ENCODE measurements at regions not wholly inside any gene's neighbourhood (a gene's known extent, or its start where the extent isn't known, plus 50 kb on each side); places are given as distances from the start of the nearest gene placed in this dataset.
"Not testable (repeated sequence)": the region's sequence is repeated elsewhere in the genome, so short reads cannot be mapped to it uniquely, and the experiment has no call there.

DNA sequence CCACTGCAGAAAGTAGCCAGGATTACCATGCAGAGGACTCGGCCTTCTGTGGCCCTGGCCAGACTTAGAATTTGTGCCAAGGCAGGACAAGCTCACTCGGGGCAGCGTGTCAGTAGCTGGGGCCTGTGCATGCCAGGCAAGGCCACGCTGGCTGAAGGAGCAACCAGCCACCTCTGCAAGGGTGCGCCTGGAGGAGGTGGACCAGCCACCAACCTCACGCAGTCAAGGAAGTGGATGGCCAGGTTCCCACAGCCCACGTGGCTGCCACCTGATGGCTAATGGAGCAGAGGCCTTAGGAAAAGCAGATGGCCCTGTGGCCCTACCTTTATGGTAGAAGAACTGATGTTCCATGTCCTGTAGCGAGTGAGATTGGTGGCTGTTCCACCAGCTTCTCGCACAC, 107.9 kb downstream of the CCDC74A start:
- no peak overlapping the region for H3K4me3 ChIP-seq
- DNase-seq (peak in 1 of 3 donors; percentile 34), ATAC-seq (no peak)
- TF ChIP-seq, protein P1, sequence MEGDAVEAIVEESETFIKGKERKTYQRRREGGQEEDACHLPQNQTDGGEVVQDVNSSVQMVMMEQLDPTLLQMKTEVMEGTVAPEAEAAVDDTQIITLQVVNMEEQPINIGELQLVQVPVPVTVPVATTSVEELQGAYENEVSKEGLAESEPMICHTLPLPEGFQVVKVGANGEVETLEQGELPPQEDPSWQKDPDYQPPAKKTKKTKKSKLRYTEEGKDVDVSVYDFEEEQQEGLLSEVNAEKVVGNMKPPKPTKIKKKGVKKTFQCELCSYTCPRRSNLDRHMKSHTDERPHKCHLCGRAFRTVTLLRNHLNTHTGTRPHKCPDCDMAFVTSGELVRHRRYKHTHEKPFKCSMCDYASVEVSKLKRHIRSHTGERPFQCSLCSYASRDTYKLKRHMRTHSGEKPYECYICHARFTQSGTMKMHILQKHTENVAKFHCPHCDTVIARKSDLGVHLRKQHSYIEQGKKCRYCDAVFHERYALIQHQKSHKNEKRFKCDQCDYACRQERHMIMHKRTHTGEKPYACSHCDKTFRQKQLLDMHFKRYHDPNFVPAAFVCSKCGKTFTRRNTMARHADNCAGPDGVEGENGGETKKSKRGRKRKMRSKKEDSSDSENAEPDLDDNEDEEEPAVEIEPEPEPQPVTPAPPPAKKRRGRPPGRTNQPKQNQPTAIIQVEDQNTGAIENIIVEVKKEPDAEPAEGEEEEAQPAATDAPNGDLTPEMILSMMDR (IDR thresholded peaks at IDR 0.05): no peak
- H3K9me3 ChIP-seq: no peaks in the 10 kb centered on the region
- H3K36me3 ChIP-seq (ENCODE audit: low read depth): no peaks in the 10 kb centered on the region
- intact Hi-C loops (cut with DNase I, micrococcal nuclease): no loop called here
- no peaks in the 10 kb centered on the region for H3K4me1 ChIP-seq (ENCODE audit: low read depth)

DNA sequence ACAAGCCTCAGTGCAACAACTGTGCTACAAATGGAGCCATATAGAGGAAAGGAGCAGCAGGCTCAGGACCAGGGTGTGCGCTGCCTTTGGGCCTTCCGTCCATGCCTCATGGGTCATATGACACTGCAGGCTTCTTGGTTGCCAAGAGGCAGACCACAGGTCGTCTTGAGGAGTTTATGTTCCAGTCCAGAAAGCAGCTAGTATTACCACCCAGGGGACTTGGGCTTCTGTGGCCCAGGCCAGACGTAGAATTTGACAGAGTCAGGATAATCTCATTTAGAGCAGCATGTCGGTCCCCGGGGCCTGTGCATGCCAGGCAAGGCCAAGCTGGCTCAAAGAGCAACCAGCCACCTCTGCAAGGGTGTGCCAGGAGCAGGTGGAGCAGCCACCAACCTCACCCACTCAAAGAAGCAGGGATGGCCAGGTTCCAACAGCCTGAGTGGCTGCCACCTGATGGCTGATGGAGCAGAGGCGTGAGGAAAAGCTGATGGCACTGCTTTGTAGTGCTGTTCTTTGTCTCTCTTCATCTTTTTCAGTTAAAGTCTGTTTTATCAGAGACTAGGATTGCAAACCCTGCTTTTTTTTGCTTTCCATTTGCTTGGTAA, 109.1 kb downstream of the CCDC74A start:
- H3K36me3 ChIP-seq (ENCODE audit: low read depth); H3K9me3 ChIP-seq; ATAC-seq; H3K4me1 ChIP-seq (ENCODE audit: low read depth); DNase-seq; intact Hi-C loops (cut with DNase I, micrococcal nuclease); H3K4me3 ChIP-seq: not testable (repeated sequence)

DNA sequence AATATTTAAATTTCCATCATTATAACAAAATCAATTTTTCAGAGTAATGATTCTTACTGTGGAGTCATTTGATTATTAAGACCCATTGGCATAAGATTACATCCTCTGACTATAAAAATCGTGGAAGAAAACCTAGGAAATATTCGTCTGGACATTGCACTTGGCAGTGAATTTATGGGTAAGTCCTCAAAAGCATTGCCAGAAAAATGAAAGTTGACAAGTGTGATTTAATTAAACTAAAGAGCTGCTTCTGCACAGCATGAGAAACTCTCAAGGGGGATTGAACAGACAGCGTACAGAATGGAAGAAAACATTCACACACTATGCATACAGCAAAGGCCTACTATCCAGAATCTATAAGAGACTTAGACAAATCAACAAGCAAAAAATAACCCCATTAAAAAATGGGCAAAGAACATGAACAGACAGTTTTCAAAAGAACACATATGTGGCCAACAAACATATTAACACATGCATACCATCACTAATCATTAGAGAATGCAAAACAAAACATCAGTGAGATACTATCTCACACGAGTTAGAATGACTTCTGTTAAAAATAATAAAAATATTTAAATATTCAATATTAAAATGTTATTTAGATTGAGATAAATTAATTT, 111.4 kb downstream of the CCDC74A start:
- ATAC-seq; H3K4me3 ChIP-seq; intact Hi-C loops (cut with DNase I, micrococcal nuclease); H3K36me3 ChIP-seq (ENCODE audit: low read depth); H3K4me1 ChIP-seq (ENCODE audit: low read depth); DNase-seq; H3K9me3 ChIP-seq: not testable (repeated sequence)

DNA sequence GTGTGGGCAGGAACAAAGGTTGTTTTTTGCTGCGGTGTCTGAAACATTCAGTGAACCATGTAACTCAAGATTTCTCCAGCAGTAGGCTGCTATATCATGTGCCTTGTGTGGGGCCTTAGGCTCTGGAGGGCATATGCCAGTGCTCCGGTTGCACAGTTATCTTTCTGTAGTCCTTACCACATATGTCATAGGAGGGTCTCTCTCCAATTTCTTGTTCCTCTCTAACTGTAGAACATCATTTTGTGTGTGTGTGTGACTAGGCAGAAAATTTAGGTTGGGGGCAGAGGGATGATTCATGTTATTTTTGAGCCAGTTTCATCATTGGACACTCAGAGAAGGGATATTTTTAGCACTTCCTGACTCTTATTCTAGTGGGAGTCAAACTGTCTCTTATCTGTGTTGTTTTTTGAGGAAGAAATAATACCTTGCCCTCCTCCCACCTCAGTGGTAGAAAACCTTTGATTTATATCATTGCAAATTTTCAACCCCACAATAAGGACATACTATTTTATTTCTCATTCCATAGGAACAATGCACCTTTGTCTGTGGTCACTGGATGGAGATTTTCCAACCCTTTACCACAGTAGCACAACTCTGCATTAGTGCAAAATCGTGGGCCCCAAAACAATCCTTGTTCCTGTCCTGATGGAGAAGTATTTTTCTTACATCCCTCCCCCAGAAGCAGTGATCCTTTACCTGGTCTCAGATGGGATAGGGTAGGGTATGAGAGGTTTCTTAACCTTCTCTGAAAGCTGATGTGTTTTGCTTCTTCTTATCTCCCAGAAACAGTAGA, 113.9 kb downstream of the CCDC74A start:
- ATAC-seq: no peak
- intact Hi-C loops (cut with DNase I, micrococcal nuclease): no loop called here
- no peak overlapping the region for H3K4me3 ChIP-seq
- H3K9me3 ChIP-seq: no peaks in the 10 kb centered on the region
- TF ChIP-seq, protein P1 (IDR thresholded peaks at IDR 0.05): no peak
- no peaks in the 10 kb centered on the region for H3K36me3 ChIP-seq (ENCODE audit: low read depth)
- DNase-seq: no peak
- H3K4me1 ChIP-seq (ENCODE audit: low read depth): no peaks in the 10 kb centered on the region

DNA sequence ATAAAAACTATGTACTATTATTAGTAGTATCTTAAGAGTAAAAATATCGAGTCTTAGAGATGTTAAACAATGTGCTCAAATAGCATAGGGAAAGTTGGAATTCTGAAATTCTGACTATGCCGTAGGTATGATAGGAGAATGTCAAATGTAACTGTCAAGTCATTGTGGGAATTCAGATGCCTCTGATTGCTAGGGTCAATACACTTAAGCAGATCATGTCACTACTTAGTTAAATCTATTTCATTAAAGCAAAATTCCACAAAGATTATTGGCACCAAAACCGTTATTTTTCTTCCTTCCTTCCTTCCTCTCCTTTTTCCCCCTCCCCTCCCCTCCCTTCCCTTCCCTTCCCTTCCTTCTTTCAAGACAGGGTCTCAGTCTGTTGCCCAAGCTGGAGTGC, 115.5 kb downstream of the CCDC74A start:
- DNase-seq; intact Hi-C loops (cut with DNase I, micrococcal nuclease): not testable (repeated sequence)

DNA sequence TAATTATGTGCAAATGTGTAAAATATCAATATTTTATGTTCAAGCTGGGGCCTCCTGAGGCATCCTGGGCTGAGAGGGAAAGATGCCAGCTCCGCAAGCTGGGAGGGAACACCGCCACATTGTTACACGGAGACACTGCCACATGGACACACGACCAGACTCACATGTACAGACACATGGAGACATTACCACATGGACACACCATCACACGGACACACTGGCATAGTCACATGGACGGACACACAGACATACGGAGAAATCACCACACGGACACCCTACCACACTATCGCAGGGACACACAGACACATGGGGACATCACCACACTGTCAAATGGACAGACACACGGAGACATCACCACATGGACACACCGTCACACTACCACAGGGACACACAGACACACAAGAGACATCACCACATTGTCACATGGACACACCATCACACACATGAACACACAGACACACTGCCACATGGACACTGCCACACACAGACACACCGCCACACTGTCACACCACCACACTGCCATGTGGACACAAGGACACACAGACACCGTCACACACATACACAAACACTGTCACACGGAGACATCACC, 117.6 kb downstream of the CCDC74A start:
- Histone ChIP-seq H3K36me3 (ENCODE audit: low read depth) (no peaks in the 10 kb centered on the region), H3K4me3 (no peak overlapping the region), H3K9me3 (no peaks in the 10 kb centered on the region), H3K4me1 (ENCODE audit: low read depth) (no peaks in the 10 kb centered on the region)
- intact Hi-C loops (cut with DNase I, micrococcal nuclease): no loop called here
- no peak for ATAC-seq
- TF ChIP-seq, protein P1 (IDR thresholded peaks at IDR 0.05): no peak
- no peak for DNase-seq

More for the DNA sequence above, 115.5 kb downstream of the CCDC74A start:
- not testable (repeated sequence) for ATAC-seq; H3K9me3 ChIP-seq; H3K4me3 ChIP-seq; H3K4me1 ChIP-seq (ENCODE audit: low read depth); H3K36me3 ChIP-seq (ENCODE audit: low read depth)

DNA sequence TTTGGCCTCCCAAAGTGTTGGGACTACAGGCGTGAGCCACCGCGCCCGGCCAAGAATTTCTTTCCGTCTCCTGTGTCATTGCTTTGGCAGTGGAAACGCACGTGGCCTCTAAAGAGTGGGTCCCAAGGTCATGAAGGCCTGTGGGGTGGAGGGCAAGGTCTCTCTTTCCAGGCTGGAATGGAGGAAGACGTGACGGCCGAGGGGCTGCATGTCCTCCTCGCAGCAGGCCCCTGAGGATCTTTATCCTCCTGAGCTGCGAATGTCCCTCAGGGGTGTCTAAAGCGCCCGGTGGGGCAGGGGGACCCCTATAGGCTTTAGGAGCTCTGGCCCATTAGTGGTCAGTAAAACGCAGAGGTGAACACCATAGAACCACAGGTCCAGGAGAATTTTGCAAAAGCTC, 118.5 kb downstream of the CCDC74A start:
- intact Hi-C loops (cut with DNase I, micrococcal nuclease); H3K4me3 ChIP-seq; H3K9me3 ChIP-seq; H3K36me3 ChIP-seq (ENCODE audit: low read depth); H3K4me1 ChIP-seq (ENCODE audit: low read depth); ATAC-seq: not testable (repeated sequence)
- DNase-seq: peak in 1 of 3 donors; percentile 32
